Left lung (tissue), 4 donors: ENCODE measurements at regions not wholly inside any gene's neighbourhood (a gene's known extent, or its start where the extent isn't known, plus 50 kb on each side); places are given as distances from the start of the nearest gene placed in this dataset.

Source experiments
- ATAC-seq: fragments of 200-7000 bp; cut with Tn5 transposase; one replicate; pipeline ENCODE4 v1.9.1; 2020; ENCODE audit warnings: moderate library complexity
- DNase-seq, 4 donors: peaks; one replicate each; pipeline ENCODE4 v3.0.0-alpha.2; 2013 to 2020
- H3K27ac ChIP-seq, 2 donors: fragments of 200-600 bp; sonication (generic) in 1 of 2; one replicate each; pipeline versions ENCODE4 v1.5.0 to v1.8.0; 2020 to 2021
- H3K27me3 ChIP-seq, 2 donors: fragments of 200-600 bp; sonication (generic) in 1 of 2; one replicate each; pipeline versions ENCODE4 v1.5.0 to v1.8.0; 2020 to 2021
- H3K36me3 ChIP-seq, 2 donors: fragments of 200-600 bp; sonication (generic) in 1 of 2; one replicate each; pipeline versions ENCODE4 v1.5.0 to v1.8.0; 2020 to 2021
- H3K4me1 ChIP-seq, 2 donors: fragments of 200-600 bp; one replicate each; pipeline ENCODE4 v1.8.0; 2021
- H3K4me3 ChIP-seq, 2 donors: fragments of 200-600 bp; sonication (generic) in 1 of 2; one replicate each; pipeline versions ENCODE4 v1.5.0 to v1.8.0; 2020 to 2021; ENCODE audit warnings: mild to moderate bottlenecking in 1 of 2
- H3K9me3 ChIP-seq, 2 donors: fragments of 200-600 bp; sonication (generic) in 1 of 2; one replicate each; pipeline versions ENCODE4 v1.5.0 to v1.8.0; 2020 to 2021
- intact Hi-C, 2 donors: fragments of 100-400 bp; cut with DNase I; formaldehyde crosslinking; loops; one replicate each; pipeline versions ENCODE4 v1.11.2 to v1.14.2; 2022
- TF ChIP-seq, protein P1 (sequence below), 2 donors: fragments of 200-600 bp; sonication (generic) in 1 of 2; IDR thresholded peaks; one replicate each; pipeline versions ENCODE4 v1.5.0 to v1.8.0; 2021; ENCODE audit warnings: antibody characterized with exemption in 2 of 2
- donor health status: DM: no; HTN: yes; CAD: no.
- donor health status: DM: no; HTN: no; CAD: no.

DNA sequence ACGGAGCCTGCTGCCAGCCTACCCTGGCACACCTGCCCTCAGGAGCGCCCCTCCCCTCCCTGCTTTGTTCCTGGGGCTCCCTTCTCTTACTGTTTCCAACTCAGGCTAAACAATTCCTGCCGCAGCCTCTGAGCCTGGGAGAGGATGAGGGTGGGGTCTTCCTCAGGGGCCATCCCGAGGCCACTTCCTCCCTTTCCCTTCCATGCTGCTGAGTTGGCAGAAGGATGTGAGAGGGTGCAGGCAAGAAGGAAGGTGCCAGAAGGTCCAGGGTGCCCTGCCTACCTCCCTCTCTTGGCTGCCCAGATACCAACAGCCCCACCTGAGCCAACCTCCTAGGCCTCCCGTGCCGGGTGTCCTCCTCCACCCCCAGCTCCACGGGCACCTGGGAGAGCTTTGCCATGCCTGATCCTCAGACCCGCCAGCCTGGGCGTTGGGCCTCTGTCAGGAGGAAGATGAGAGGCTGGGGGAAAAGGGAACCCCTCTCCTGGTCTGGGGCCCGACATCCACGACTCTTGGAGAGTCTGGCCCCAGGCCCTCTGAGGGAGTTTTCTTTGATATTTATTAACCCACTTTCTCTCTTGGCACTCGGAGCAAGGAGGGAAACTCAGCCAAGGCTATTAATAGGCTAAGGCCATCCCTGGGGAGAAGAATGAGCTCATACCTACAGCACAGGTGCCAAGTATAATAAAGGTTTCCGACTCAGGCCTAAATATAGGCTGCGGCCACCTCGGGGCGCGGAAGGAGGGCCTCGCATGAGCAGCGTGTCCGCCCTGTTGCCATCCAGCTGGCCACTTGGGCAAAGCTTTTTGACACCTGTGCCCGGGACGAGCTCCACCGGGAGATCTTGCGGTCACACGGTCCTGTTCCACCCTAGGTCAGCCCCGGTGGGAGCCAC is 232.0 kb downstream of the ENGASE start:
- Histone ChIP-seq H3K9me3 (no peaks in the 10 kb centered on the region), H3K4me1 (no peaks in the 10 kb centered on the region), H3K27me3 (peaks cover 0 to 79% of the 10 kb centered on the region in 2 donors), H3K36me3 (no peaks in the 10 kb centered on the region), H3K4me3 (no peak overlapping the region), H3K27ac (no peak overlapping the region)
- TF ChIP-seq, protein P1, sequence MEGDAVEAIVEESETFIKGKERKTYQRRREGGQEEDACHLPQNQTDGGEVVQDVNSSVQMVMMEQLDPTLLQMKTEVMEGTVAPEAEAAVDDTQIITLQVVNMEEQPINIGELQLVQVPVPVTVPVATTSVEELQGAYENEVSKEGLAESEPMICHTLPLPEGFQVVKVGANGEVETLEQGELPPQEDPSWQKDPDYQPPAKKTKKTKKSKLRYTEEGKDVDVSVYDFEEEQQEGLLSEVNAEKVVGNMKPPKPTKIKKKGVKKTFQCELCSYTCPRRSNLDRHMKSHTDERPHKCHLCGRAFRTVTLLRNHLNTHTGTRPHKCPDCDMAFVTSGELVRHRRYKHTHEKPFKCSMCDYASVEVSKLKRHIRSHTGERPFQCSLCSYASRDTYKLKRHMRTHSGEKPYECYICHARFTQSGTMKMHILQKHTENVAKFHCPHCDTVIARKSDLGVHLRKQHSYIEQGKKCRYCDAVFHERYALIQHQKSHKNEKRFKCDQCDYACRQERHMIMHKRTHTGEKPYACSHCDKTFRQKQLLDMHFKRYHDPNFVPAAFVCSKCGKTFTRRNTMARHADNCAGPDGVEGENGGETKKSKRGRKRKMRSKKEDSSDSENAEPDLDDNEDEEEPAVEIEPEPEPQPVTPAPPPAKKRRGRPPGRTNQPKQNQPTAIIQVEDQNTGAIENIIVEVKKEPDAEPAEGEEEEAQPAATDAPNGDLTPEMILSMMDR (IDR thresholded peaks at IDR 0.05), result no peak
- DNase-seq, result peak in 3 of 4 donors; percentile 21 to 70 (median 37)
- intact Hi-C loops, result no loop called here
- ATAC-seq, result peak; percentile 93

DNA sequence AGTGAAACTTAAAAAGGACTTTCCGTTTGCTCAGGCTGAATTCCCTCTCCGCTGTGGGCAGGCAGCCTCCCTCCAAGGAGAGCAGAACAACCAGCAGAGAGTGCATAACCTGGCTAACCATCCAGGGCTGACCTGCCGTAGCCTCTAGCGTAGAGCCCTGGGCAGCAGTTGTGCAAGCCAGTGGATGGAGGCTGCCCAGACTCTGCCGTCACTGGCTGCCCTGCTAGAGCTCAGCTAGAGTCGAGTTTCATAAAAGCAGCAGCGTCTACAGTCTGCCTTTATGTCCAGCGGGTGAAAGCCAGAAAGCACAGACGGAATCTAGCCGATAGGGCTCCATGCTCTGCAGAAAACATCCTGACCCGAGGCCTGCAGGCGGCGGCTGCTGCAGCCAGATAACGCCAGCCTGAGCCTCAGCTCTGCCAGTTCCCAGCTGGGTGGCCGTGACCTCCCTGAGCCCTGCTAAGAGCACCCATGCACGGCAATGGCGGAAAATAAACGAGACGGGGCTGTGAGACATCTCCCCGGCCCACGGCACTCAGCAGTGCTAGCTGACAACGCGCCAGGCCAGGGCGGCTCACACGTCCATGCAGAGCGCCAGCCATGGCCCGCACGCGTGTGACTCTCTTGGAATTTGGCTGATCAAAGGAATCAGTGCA is 231.3 kb downstream of the ENGASE start:
- DNase-seq, result peak in 1 of 4 donors; percentile 28
- intact Hi-C loops, result no loop called here
- H3K4me3 ChIP-seq, result no peak overlapping the region

DNA sequence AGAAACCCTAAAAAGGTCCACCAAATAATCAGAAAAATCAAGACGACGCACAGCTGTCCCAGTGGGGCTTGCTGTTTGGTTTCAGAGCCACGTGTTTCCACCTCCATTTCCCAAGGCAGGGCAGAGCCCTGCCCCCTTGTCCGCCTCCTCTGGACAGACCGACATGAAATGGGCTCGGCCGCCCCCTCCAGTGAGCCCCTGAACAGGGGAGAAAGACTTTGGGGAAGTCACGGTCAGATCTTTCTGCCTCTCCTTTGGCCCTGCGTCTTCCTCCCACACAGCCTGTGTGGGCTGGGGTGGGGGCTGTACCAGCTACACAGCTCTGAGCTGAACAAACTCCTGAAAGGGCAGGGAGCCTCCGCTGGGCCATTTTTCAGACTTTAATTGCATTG is 230.7 kb downstream of the ENGASE start:
- H3K4me1 ChIP-seq, result no peaks in the 10 kb centered on the region
- TF ChIP-seq, protein P1 (IDR thresholded peaks at IDR 0.05), result no peak
- DNase-seq (no peak), ATAC-seq (no peak)
- H3K27me3 ChIP-seq, result peaks cover 0 to 75% of the 10 kb centered on the region in 2 donors
- H3K4me3 ChIP-seq, result no peak overlapping the region
- H3K9me3 ChIP-seq, result no peaks in the 10 kb centered on the region
- no peaks in the 10 kb centered on the region for H3K36me3 ChIP-seq
- H3K27ac ChIP-seq, result no peak overlapping the region
- intact Hi-C loops, result no loop called here

More for the DNA sequence above, 231.3 kb downstream of the ENGASE start:
- Histone ChIP-seq H3K36me3 (no peaks in the 10 kb centered on the region), H3K27me3 (peaks cover 0 to 79% of the 10 kb centered on the region in 2 donors), H3K9me3 (no peaks in the 10 kb centered on the region), H3K4me1 (no peaks in the 10 kb centered on the region), H3K27ac (no peak overlapping the region)
- TF ChIP-seq, protein P1 (IDR thresholded peaks at IDR 0.05), result no peak
- ATAC-seq, result no peak

DNA sequence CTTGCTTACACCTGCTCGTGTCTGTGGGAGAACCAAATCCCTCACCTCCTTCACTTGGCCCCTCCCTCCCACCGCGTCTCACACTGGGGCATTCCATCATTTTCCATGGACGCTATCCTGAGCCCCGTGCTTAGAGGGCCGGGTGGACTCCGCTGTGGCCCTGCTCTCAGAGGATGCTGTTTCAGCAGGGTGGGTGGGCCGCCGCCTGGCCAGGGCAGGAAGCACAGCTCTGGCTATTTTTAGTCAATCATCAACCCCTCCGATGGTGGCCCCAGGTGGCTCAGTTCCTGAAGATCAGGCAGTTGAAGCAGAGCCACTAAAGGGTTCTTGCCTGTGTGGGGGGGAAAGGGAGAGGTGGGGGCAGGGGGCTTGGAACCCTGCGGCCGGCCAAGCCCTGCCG is 230.3 kb downstream of the ENGASE start:
- TF ChIP-seq, protein P1 (IDR thresholded peaks at IDR 0.05), result no peak
- peaks cover 0 to 72% of the 10 kb centered on the region in 2 donors for H3K27me3 ChIP-seq
- intact Hi-C loops, result no loop called here

GRCh38 chr17:79303641-79304205 is 229.1 kb downstream of the ENGASE start:
- no peaks in the 10 kb centered on the region for H3K4me1 ChIP-seq
- TF ChIP-seq, protein P1 (IDR thresholded peaks at IDR 0.05), result no peak
- intact Hi-C loops, result no loop called here
- H3K27ac ChIP-seq, result no peak overlapping the region
- ATAC-seq (no peak), DNase-seq (no peak)
- H3K9me3 ChIP-seq, result no peaks in the 10 kb centered on the region
- H3K36me3 ChIP-seq, result no peaks in the 10 kb centered on the region
- no peak overlapping the region for H3K4me3 ChIP-seq
- H3K27me3 ChIP-seq, result peaks cover 0 to 81% of the 10 kb centered on the region in 2 donors

More for the DNA sequence above, 230.3 kb downstream of the ENGASE start:
- no peak overlapping the region for H3K4me3 ChIP-seq
- ATAC-seq (no peak), DNase-seq (no peak)
- no peaks in the 10 kb centered on the region for H3K4me1 ChIP-seq
- H3K36me3 ChIP-seq, result no peaks in the 10 kb centered on the region
- no peaks in the 10 kb centered on the region for H3K9me3 ChIP-seq
- H3K27ac ChIP-seq, result no peak overlapping the region
